ENCODE measurements at regions not wholly inside any gene's neighbourhood (a gene's known extent, or its start where the extent isn't known, plus 50 kb on each side); places are given as distances from the start of the nearest gene placed in this dataset.

GRCh38 chr6:117118490-117118889, 146.9 kb upstream of the VGLL2 start:
- no peaks in the 10 kb centered on the region for H3K27me3 Mint-ChIP-seq (ENCODE audit: low read depth)
- no peak overlapping the region for H2BK20ac ChIP-seq (ENCODE audit: low read depth, low read length, poor library complexity, severe bottlenecking)

More at GRCh38 chr6:117118490-117118889, 146.9 kb upstream of the VGLL2 start:
- Histone ChIP-seq H3K23ac (ENCODE audit: insufficient read length, low read depth, low read length) (no peak overlapping the region), H2BK120ac (ENCODE audit: low read depth, low read length, poor library complexity, severe bottlenecking) (no peak overlapping the region), H3T11ph (ENCODE audit: low read length) (no peak overlapping the region), H2BK5ac (ENCODE audit: insufficient read length, low read length) (no peak overlapping the region), H3K4ac (ENCODE audit: low read depth, low read length) (no peak overlapping the region), H4K91ac (ENCODE audit: insufficient read length, low read depth, low read length) (no peak overlapping the region), H2AK5ac (ENCODE audit: insufficient read length, low read length) (no peak overlapping the region), H3K4me1 (ENCODE audit: insufficient read depth, low read length) (no peaks in the 10 kb centered on the region; the same call in 1 of the 2 replicates), H3K27me3 (ENCODE audit: insufficient read depth, low read length) (no peaks in the 10 kb centered on the region), H3K79me2 (ENCODE audit: insufficient read depth, low read length) (no peaks in the 10 kb centered on the region), H2BK15ac (ENCODE audit: low read depth, low read length) (no peak overlapping the region), H3K18ac (ENCODE audit: insufficient read length, low read depth, low read length) (no peak overlapping the region), H3K56ac (ENCODE audit: insufficient read length, low read depth, low read length) (no peak overlapping the region), H4K5ac (ENCODE audit: insufficient read length, low read depth, low read length) (no peak overlapping the region), H3K9me3 (ENCODE audit: control insufficient read depth, low read depth, low read length) (no peaks in the 10 kb centered on the region), H2AFZ (ENCODE audit: low read length) (no peak overlapping the region), H2BK12ac (ENCODE audit: insufficient read length, low read depth, low read length) (no peak overlapping the region), H3K79me1 (ENCODE audit: insufficient read depth, low read depth, low read length, poor library complexity, severe bottlenecking) (no peaks in the 10 kb centered on the region), H3K14ac (ENCODE audit: insufficient read depth, low read length) (no peak overlapping the region), H3K27ac (ENCODE audit: insufficient read length, low read depth, low read length) (no peak overlapping the region), H3K4me2 (ENCODE audit: insufficient read depth, insufficient read length, low read length) (no peak overlapping the region), H3K9ac (ENCODE audit: extremely low read depth, insufficient read length, low read length) (no peak overlapping the region), H4K8ac (replicated peaks; ENCODE audit: insufficient read length, low read depth, low read length) (no peak overlapping the region), H3K23me2 (ENCODE audit: insufficient read length, low read depth, low read length, poor library complexity, severe bottlenecking) (no peaks in the 10 kb centered on the region), H4K20me1 (ENCODE audit: control insufficient read depth, insufficient read depth, insufficient read length) (no peaks in the 10 kb centered on the region)
- Mint-ChIP-seq H3K4me3 (no peak overlapping the region), H3K27ac (no peak overlapping the region), H3K36me3 (ENCODE audit: insufficient read depth in 1 of 3, low read depth in 3 of 3) (peaks cover 0 to 2% (median 0%) of the 10 kb centered on the region in 3 experiments; a peak in 1 of 7 replicates), H3K9me3 (peaks cover 6 to 7% of the 10 kb centered on the region in 2 experiments; a peak in 4 of 5 replicates), H3K4me1 (peaks cover 4% of the 10 kb centered on the region in 2 experiments; a peak in 3 of 4 replicates)
- TF ChIP-seq CTCF (conservative IDR thresholded peaks at IDR 0.05), result no peak
- DNase-seq, result no peak
